HepG2 (cell line): ENCODE measurements at regions not wholly inside any gene's neighbourhood (a gene's known extent, or its start where the extent isn't known, plus 50 kb on each side); places are given as distances from the start of the nearest gene placed in this dataset.
"Not testable (repeated sequence)": the region's sequence is repeated elsewhere in the genome, so short reads cannot be mapped to it uniquely, and the experiment has no call there.

Source experiments
- DMAP1 ChIP-seq: IDR thresholded peaks from 2 replicates; pipeline ENCODE4 v1.6.1; 2016
- ETV6 ChIP-seq: sonication (generic); formaldehyde crosslinking; conservative IDR thresholded peaks from 2 replicates; pipeline ENCODE4 v1.4.0; 2020; ENCODE audit warnings: missing genetic modification reagents
- POLR2A ChIP-seq, 2 experiments: IDR thresholded peaks; 2 replicates each; pipeline ENCODE4 v1.6.1; 2011; ENCODE audit warnings: low read depth in 2 of 2, low read length in 2 of 2, mild to moderate bottlenecking in 1 of 2, moderate library complexity in 1 of 2; ENCODE audit not compliant: insufficient read depth in 1 of 2
- ZUFSP ChIP-seq: sonication (generic); formaldehyde crosslinking; IDR thresholded peaks from 2 replicates; pipeline ENCODE4 v1.9.0; 2021; ENCODE audit warnings: missing genetic modification reagents, mild to moderate bottlenecking, borderline replicate concordance
- TF ChIP-seq, protein P1 (sequence below): sonication (generic); formaldehyde crosslinking; IDR thresholded peaks from 2 replicates; pipeline ENCODE4 v1.5.0; 2020; ENCODE audit warnings: mild to moderate bottlenecking, missing genetic modification reagents, moderate library complexity
- TF ChIP-seq, protein P2 (sequence below): sonication (generic); formaldehyde crosslinking; IDR thresholded peaks from 2 replicates; pipeline ENCODE4 v1.4.0; 2020; ENCODE audit warnings: missing genetic modification reagents

- not testable (repeated sequence) for TF ChIP-seq ETV6 (CRISPR knock-in tag); POLR2A (IDR thresholded peaks at IDR 0.05; ENCODE audit: insufficient read depth in 1 of 2, low read depth in 2 of 2, low read length in 2 of 2); DMAP1 (CRISPR knock-in tag); ZUFSP (CRISPR knock-in tag)
- TF ChIP-seq, protein P1, sequence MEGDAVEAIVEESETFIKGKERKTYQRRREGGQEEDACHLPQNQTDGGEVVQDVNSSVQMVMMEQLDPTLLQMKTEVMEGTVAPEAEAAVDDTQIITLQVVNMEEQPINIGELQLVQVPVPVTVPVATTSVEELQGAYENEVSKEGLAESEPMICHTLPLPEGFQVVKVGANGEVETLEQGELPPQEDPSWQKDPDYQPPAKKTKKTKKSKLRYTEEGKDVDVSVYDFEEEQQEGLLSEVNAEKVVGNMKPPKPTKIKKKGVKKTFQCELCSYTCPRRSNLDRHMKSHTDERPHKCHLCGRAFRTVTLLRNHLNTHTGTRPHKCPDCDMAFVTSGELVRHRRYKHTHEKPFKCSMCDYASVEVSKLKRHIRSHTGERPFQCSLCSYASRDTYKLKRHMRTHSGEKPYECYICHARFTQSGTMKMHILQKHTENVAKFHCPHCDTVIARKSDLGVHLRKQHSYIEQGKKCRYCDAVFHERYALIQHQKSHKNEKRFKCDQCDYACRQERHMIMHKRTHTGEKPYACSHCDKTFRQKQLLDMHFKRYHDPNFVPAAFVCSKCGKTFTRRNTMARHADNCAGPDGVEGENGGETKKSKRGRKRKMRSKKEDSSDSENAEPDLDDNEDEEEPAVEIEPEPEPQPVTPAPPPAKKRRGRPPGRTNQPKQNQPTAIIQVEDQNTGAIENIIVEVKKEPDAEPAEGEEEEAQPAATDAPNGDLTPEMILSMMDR (CRISPR knock-in tag) = not testable (repeated sequence)
- TF ChIP-seq, protein P2, sequence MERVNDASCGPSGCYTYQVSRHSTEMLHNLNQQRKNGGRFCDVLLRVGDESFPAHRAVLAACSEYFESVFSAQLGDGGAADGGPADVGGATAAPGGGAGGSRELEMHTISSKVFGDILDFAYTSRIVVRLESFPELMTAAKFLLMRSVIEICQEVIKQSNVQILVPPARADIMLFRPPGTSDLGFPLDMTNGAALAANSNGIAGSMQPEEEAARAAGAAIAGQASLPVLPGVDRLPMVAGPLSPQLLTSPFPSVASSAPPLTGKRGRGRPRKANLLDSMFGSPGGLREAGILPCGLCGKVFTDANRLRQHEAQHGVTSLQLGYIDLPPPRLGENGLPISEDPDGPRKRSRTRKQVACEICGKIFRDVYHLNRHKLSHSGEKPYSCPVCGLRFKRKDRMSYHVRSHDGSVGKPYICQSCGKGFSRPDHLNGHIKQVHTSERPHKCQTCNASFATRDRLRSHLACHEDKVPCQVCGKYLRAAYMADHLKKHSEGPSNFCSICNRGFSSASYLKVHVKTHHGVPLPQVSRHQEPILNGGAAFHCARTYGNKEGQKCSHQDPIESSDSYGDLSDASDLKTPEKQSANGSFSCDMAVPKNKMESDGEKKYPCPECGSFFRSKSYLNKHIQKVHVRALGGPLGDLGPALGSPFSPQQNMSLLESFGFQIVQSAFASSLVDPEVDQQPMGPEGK (CRISPR knock-in tag) = not testable (repeated sequence)
Observed at GRCh38 chr2:101625814-101626213, 71.7 kb upstream of the MAP4K4 start.
